GM21529 (cell line): ENCODE measurements at regions not wholly inside any gene's neighbourhood (a gene's known extent, or its start where the extent isn't known, plus 50 kb on each side); places are given as distances from the start of the nearest gene placed in this dataset.

ENCODE experiments used
- ATAC-seq: cut with Tn5 transposase; IDR thresholded peaks from one replicate; pipeline ENCODE4 v1.9.1; 2021; ENCODE audit not compliant: unreplicated experiment

DNA sequence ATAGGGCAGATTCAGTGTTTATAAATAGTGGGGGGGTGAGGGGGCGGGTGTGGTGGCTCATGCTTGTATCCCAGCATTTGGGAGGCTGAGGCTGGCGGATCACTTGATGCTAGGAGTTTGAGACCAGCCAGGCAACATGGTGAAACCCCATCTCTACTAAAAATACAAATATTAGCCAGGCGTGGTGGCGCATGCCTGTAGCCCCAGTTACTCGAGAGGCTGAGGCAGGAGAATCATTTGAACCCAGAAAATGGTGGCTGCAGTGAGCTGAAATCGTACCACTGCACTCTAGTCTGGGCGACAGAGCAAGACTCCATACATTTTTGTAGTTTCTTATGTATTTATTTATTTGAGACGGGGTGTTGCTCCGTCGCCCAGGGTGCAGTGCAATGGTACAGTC, 109.0 kb upstream of the ZNF217 start:
- ATAC-seq, result no peak

DNA sequence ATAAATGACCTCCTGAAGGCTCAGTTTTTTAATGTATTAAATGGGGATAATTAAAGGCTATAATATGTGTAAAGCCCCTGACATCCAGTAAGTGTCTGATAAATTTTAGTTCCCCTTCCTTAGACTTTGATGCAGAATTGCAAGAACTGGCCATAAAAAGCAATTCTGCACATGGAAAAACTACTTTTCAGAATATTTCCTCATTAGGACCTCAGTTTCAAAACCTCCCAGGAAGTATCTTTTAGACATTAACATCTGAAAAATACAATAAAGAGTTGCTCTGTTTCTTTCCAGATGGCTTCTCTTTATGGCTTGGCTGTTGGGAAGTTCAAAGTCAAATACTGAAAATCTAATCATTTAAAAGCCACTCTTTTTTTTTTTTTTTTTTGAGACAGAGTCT, 106.3 kb upstream of the ZNF217 start:
- ATAC-seq, result no peak

DNA sequence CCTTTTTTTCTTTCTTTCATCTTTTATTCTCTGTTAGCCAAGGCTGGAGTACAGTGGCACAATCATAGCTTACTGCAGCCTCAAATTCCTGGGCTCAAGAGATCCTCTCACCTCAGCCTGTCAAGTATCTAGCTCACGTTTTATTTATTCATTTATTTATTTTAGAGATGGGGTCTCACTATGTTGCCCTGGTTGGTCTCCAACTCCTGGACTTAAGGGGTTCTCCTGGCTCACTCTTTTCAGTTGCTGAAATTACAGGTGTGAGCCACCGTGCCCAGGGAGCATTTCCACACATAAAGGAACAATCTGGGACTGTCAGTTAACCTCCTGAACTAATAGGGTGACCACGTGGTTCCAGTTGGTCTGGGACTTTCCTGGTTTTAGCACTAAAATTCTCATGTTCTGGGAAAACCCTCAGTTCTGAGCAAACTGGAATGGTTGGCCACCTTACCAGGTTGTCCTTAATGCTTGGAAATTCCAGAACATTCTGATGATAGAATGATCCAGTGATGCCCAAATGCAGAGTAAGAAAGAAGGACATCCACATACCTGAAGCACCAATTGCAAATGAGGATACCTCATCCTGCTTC, 105.5 kb upstream of the ZNF217 start:
- no peak for ATAC-seq

DNA sequence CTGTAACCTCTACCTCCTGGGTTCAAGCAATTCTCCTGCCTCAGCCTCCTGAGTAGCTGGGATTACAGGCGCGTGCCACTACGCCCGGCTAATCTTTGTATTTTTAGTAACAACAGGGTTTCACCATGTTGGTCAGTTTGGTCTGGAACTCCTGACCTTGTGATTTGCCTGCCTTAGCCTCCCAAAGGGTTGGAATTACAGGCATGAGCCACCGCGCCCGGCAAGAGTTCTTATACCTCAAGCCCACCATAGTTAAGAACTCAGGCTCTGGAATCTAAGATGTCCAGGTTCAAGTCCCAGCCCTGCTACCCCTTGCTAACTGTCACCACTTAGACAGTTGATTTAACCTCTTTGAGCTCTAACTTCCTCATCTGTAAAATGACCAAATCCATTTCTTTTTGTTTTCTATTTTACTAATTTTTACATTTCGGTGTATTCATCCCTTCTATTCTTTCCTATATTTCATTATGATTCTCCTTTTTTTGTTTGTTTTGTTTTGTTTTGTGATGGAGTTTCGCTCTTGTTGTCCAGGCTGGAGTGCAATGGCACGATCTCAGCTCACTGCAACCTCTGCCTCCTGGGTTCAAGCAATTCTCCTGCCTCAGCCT, 104.8 kb upstream of the ZNF217 start:
- no peak for ATAC-seq

DNA sequence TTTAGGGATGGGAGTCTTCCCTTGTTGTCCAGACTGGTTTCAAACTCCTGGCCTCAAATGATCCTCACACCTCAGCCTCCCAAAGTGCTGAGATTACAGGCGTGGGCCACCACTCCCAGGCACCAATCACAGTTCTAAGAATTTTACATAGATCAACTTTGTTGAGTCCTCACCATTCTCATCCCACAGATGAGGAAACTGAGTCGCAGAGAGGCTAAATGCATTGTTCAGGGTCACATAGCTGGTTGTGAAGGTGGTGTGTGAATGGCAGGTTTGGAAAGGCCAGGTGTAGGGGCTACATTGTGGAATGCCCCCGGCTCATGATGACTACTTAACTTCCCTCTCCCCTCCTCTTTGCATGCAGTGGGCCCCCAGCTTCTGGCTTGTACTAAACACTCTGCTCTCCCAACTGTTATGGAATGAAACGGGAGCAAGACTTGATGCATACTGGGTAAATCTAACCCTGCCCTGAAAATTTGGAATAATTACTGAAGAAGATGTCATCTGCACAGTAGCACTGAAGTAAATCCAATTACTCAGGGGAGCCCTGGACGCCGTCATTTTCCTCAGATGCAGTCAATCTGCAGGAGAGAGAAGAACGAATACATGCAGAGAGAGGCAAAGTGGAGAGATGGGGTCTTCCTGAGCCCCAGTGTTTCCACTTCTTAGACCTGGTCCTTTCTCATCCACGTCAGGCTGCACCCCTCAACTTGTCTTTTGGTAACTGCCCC, 102.3 kb upstream of the ZNF217 start:
- no peak for ATAC-seq

DNA sequence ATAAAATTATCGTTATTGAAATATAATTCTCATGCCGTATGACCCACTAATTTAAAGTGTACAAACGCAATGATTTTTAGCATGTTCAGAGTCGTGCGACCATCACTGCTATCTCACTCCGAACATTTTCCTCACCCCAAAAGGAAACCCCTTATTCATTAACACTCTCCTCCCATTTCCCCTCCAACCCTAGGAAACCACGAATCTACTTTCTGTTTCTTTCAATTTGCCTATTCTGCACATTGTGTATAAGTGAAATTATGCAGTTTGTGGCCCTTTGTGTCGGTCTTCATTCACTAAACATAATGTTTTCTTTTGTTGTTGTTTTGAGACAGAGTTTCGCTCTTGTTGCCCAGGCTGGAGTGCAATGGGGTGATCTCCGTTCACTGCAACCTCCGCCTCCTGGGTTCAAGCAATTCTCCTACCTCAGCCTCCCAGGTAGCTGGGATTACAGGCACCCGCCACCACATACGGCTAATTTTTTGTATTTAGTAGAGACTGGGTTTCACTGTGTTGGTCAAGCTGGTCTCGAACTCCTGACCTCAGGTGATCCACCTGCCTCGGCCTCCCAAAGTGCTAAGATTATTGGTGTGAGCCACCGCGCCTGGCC, 99.7 kb upstream of the ZNF217 start:
- peak; percentile 58 for ATAC-seq

DNA sequence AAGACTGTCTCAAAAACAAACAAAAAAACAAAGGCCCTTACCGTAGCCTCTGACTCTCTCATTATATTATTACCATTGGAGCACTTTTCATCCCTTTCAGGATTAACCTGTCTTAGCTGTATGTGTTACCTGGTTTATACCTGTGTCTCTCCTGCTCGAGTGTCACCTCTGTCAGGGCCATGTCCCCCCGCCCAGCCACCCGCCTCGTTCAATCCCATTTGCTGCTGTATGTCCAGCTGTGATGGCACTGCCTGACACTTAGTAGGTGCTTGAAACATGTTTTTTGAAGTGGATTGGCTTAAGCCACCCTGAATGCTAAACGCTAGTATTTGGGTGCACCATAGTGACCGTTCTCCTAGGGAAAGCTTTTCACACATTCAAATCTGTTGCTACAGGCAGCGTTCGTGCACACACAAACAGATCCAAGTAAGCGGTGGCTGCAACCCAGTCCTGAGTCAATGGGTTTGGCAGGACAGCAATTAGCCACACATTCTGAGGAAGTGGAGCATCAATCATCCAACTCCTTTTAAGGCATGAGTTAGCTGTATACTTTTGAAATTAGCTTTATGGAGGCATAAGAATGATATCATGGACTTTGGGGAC, 98.9 kb upstream of the ZNF217 start:
- no peak for ATAC-seq

DNA sequence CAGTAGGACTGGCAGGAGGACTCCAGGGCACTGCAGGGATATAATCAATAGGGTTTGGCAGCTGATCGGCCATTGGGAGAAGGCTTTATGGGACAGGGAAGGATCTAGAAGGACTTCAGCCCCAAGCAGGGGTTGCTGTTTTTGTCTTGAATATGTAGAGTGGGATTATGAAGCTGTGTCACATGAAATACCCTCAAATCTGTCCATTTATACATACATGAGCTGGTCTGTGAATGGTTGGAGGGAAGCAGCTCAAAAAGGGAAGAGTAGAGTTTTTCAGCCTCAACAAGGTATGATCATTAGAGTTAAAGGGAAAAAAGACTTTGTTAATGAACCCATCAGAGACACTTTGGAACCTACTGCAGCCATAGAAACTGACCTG, 98.2 kb upstream of the ZNF217 start:
- ATAC-seq, result no peak

DNA sequence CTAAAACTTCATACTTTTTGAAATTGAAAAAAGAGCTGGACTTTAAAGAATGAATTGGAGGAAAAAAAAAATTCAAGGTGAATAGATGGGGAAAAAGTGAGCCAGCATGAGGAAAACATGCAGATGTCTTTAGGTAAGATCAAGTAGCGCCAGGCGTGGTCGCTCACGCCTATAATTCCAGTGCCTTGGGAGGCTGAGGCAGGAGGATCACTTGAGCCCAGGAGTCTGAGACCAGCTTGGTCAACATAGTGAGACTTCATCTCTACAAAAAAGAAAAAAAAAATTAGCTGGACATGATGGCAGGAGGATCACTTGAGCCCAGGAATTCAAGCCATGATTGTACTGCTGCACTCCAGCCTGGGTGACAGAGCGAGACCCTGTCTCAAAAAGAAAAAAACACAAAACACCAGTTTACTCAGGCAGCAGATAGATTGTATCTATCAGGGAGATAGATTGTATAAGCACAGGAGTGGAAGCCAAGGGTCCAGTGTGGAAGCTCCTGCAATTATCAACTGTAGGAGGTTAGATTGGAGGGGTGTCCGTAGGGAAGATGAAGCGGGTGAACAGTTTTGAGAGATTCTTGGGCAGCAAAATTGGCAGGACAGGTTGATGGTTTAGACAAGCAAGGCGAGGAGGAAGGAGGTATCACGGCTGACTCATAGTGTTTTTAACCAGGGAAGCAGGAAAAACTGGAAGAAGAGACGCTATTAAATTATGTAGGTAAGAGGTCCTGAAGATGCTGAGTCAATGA, 97.6 kb upstream of the ZNF217 start:
- ATAC-seq, result no peak

DNA sequence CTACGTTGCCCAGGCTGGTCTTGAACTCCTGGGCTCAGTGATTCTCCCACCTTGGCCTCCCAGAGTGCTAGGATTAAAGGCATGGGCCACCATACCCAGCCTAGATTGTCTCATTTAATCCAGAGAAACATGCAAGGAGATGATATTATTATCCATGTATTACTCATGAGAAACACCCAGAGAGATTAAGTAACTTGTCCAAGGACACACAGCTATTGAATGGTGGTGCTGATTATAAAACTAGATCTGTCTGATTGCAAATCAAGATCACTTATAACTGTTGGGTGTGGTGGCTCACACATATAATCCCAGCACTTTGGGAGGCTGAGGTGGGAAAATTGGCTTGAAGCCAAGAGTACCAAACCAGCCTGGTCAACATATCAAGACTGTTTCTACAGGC, 94.4 kb upstream of the ZNF217 start:
- no peak for ATAC-seq

DNA sequence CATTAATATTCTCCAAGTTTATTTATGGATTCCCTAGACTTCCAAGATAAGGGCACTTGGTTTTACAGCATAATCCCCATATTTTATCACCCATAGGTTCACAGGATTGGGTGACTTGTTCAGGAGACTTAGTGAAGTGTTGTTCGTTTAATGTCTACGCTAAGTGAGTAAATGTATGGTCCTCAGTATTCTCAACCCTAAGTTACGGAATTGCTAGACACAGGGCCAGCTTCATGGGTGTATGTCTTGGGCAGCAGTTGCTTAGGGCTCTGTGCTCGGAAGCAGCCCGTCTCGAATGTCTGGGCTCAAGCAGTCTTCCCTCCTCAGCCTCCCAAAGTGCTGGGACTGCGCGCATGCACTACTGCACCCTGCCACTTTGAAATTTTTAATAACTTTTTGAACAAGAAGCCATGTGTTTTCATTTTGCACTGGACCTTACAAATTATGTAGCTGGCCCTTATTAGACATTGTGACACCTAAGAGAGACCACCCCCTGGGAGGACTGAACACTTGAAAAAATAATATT, 91.5 kb upstream of the ZNF217 start:
- ATAC-seq, result no peak

DNA sequence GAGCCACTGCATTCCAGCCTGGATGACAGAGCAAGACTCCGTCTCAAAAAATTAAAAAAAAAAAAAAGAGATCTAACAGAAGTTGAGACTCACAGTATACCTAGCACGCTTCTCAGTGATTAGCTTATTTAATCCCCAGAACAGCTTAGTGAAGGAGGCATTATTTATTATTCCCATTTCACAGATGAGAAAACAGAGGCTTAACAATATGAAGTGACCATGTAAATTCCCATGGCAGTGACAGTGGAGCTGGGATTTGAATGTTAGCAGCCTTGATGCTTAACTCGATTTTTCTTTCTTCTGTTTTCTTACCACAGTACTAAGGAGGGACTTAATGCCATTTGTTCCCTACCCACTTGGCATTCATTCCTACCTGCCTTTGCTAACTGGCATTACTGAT, 89.9 kb upstream of the ZNF217 start:
- no peak for ATAC-seq

DNA sequence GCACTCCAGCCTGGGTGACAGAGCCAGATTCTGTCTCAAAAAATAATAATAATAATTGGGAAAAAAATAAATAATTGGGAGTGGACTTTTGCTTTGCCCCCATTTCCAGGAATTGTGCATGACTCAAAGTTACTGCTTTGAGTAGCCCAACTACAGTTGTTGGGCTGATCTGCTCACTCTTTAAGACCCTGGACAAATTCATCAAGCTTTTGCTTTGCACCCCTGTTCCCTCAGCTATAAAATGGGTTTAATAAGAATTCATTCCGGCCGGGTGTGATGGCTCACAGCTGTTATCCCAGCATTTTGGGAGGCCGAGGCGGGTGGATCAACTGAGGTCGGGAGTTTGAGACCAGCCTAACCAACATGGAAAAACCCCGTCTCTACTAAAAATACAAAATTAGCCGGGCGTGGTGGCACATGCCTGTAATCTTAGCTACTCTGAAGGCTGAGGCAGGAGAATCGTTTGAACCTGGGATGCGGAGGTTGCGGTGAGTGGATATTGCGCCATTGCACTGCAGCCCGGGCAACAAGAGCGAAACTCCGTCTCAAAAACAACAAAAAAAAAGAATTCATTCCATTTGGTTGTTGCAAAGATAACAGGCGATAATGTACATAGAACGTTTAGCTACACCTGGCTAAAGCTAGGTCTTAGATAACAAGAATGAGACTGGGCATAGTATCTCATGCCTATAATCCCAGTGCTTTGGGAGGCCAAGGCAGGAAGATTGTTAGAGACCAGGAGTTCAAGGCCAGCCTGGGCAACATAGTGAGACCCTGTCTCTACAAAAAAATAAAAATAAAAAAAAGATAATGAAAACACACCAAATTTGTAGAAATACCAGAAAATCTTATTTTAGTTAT, 87.9 kb upstream of the ZNF217 start:
- no peak for ATAC-seq

DNA sequence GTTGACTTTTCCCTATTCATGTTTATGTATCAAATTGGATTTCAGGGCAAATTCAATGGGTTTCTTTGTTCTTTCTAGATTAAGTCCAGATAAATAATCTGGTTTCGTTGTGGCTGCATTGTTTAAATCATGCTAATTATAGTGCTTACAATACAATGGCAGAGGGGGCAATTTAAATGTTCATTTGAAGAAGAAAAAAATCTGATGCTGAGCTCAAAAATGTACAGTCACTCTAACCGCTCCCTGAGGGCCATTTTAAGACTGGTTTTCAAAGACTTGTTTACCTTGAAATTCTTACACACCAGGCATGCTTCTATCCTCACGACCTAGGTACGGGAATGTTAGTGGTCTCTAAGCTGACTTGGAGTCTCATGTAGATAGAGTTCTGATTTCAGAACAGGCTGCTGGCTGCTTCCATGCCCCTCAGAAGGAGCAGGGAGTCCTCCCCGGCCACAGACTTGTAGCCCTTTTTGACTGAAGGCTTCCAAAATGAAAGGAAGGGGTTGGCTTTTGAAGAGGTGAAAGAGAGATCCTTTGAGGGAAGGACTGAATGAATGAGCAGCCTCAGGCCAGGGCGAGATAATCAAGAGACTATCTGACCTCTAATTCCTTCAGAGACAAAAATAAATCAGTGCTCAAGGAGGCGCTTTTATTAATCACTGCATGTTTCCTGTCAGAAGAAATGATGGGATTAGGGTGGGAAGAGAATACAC, 86.1 kb upstream of the ZNF217 start:
- ATAC-seq, result no peak

DNA sequence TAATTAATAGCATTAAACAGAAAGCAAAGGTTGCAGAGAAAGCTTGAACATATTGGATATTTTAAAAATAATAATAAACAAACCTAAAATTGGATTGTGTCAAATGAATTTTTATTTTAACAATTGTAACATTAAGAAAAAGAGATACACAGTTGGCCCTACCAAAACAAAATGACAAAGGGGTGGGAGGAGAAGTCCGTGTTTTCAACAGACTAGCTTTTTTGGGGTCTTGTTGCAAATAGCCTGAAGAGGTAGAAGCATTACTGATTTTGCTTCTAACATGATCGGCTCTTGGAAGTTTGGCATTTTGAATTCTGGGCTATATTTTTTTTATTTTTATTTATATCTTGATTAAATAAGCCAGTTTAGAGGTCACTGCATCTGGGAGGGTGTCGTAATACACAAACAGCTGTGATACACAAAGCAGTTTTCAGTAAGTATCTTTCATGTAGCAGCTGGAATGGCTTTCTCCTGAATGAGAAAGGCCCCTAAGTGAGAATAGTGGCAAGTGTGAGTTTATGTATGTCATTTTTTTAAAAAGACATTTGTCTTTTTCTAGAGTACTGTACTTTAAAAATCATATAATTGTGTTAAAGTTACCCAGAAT, 85.5 kb upstream of the ZNF217 start:
- ATAC-seq, result no peak

DNA sequence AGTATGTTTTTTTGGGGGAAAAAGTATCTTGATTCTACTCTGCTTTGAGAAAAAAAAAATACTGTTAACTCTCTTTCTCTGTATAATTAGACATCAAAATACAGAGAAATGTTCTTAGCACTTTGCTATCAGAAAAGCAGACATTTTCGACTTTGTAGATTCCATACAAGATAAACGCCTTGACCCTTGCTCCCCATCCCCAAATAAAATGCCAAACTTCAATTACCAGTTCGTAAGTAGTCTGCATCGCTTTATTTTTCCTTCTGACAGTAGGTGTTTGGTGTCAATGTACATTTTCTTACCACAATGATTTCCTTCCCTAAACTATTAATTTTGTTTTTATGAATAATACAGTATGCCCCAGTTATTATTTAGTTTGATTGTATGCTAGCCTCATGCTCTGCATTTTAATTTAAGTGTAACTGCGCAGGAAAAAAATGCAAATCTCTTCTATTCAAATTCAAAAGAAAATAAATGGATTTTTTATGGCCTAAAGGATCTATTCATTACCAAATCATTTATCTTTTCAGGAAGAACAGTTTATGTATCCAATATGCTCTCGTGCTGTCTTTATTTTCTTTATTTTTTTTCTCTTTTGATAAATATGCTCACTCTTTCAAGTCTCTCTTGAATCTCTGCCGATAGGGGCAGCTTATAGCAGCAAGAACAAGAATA, 84.8 kb upstream of the ZNF217 start:
- ATAC-seq, result no peak

DNA sequence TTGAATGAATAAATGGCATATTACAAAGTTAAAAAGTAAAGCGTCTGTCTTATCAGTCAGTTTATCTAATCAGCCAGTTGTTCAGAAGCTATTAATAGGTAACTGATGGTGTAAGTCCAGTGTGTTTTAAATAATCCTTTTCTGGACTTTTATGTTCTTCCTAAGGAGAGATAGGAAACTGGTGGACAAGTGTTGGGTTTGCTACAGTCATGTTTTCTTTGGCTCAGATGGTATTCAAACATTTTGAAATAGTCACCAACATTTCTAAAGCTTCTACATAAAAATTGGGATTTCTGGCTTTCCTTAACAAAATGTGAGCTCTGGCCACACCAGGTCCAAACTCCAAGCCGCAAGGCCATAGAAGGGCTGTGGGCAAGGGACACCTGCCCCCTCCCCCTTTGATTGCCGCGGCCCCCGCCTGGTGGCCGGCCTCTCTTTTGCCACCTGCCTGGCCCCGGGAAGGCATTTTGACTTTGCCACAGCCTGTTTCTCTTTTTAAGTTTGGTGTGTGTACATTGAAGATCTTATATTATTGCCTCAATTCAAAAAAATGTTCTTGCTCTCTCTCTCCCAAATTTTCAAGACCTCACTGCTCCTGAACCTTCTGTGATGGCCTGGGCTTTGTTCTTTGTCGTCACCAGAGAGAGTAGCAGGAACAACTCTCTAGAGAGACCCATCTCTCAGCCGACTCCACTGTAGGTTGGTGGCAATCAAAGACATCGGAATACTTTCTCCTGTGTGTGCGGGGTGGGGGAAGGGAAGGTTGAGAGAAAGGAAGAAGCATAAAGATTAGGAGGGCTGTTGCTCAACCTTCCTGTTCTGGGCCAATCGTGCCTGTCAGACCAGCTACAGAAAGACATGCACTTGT, 84.0 kb upstream of the ZNF217 start:
- ATAC-seq, result no peak
